Neural progenitor cell (in vitro differentiated cells): ENCODE measurements at regions not wholly inside any gene's neighbourhood (a gene's known extent, or its start where the extent isn't known, plus 50 kb on each side); places are given as distances from the start of the nearest gene placed in this dataset.

Experiments
- DNase-seq: peaks from one replicate; pipeline ENCODE4 v3.0.0-alpha.2; 2016; ENCODE audit warnings: low spot score
- H2AFZ ChIP-seq: fragments of 200-600 bp; sonication (generic); replicated peaks from 2 replicates; pipeline ENCODE4 v1.6.1; 2016; ENCODE audit warnings: antibody characterized with exemption
- H3F3A ChIP-seq: fragments of 200-600 bp; sonication (generic); 2 replicates; pipeline ENCODE4 v1.6.1; 2016; ENCODE audit warnings: antibody characterized with exemption, low read depth
- H3K27ac ChIP-seq: fragments of 200-600 bp; sonication (generic); 2 replicates; pipeline ENCODE4 v1.5.1; 2016; ENCODE audit warnings: mild to moderate bottlenecking
- H3K27me3 ChIP-seq: fragments of 200-600 bp; sonication (generic); 2 replicates; pipeline ENCODE4 v1.6.1; 2016; ENCODE audit warnings: mild to moderate bottlenecking, moderate library complexity
- H3K36me3 ChIP-seq: fragments of 200-600 bp; sonication (generic); 2 replicates; pipeline ENCODE4 v1.5.1; 2016
- H3K4me1 ChIP-seq: fragments of 200-600 bp; sonication (generic); 2 replicates; pipeline ENCODE4 v1.6.1; 2016; ENCODE audit warnings: mixed run types
- H3K4me2 ChIP-seq: fragments of 200-600 bp; sonication (generic); 2 replicates; pipeline ENCODE4 v1.6.1; 2016
- H3K4me3 ChIP-seq: fragments of 200-600 bp; sonication (generic); 2 replicates; pipeline ENCODE4 v1.5.1; 2016
- H3K79me2 ChIP-seq: fragments of 200-600 bp; sonication (generic); 2 replicates; pipeline ENCODE4 v1.6.1; 2016; ENCODE audit warnings: low read depth
- H3K9ac ChIP-seq: fragments of 200-600 bp; sonication (generic); 2 replicates; pipeline ENCODE4 v1.6.1; 2016
- H3K9me3 ChIP-seq: fragments of 200-600 bp; sonication (generic); 2 replicates; pipeline ENCODE4 v1.5.1; 2016; ENCODE audit warnings: low read depth
- H4K20me1 ChIP-seq: fragments of 200-600 bp; sonication (generic); 2 replicates; pipeline ENCODE4 v1.6.1; 2016; ENCODE audit warnings: low read depth
- H3K27ac Mint-ChIP-seq: 3 replicates; pipeline ENCODE4 v1.8.0; 2021; ENCODE audit warnings: mixed read lengths
- H3K27me3 Mint-ChIP-seq: 2 replicates; pipeline ENCODE4 v1.8.0; 2022; ENCODE audit warnings: low read depth, mild to moderate bottlenecking, inconsistent platforms, moderate library complexity, mixed read lengths; ENCODE audit not compliant: insufficient read depth
- H3K36me3 Mint-ChIP-seq: 3 replicates; pipeline ENCODE4 v1.8.0; 2021; ENCODE audit warnings: mixed read lengths
- H3K4me1 Mint-ChIP-seq: 3 replicates; pipeline ENCODE4 v1.8.0; 2021; ENCODE audit warnings: mixed read lengths
- H3K4me3 Mint-ChIP-seq: 3 replicates; pipeline ENCODE4 v1.8.0; 2021; ENCODE audit warnings: mild to moderate bottlenecking, moderate library complexity, mixed read lengths
- H3K9me3 Mint-ChIP-seq: 3 replicates; pipeline ENCODE4 v1.8.0; 2020; ENCODE audit warnings: mixed read lengths
- EZH2 ChIP-seq: fragments of 200-600 bp; sonication (generic); IDR thresholded peaks from 2 replicates; pipeline ENCODE4 v1.6.1; 2017; ENCODE audit warnings: antibody characterized with exemption, mild to moderate bottlenecking, moderate library complexity
- EZH2phosphoT487 ChIP-seq: fragments of 200-600 bp; sonication (generic); IDR thresholded peaks from 2 replicates; pipeline ENCODE4 v1.6.1; 2017; ENCODE audit warnings: antibody characterized with exemption
- TF ChIP-seq, protein P1 (sequence below): fragments of 200-600 bp; sonication (generic); IDR thresholded peaks from 2 replicates; pipeline ENCODE4 v1.5.1; 2017; ENCODE audit warnings: antibody characterized with exemption, mild to moderate bottlenecking

DNA sequence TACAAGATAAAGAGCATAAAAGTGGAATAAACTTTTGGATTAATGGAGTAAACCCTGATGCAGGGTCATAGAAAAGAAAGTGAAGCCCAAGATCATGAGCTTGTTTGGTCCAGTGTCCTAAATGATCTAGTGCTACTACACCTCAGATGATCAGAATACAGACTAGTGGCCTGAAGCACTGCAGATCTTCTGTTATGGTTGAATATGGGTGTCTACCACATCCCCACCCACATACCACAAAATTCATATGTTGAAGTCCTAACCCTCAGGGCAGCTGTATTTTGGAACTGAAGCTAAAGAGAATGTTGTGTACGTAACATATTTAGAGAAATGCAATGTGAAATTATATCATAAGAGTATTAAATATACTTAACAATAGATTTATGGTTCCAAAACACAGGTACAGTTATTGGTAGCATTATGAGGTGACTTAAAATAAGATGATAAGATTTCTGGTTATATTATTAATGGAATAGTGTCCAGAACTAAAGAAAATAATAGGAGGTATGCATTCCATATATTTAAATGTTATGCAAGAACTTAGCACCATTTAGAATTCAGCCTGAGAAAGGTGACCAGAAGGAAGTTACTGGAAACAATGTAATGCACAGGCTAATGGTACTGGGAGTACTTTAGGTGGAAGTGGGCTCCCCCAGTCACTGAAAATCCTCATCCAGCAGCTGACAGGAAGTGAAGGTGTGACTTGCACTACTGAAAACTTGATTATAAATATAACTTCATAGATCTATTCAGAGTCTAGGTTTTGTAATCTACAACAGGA lies 1155.1 kb downstream of the TAF11L14 start:
- no peaks in the 10 kb centered on the region for H3K9me3 ChIP-seq
- Mint-ChIP-seq H3K27ac (no peak overlapping the region), H3K4me3 (no peak overlapping the region), H3K36me3 (no peaks in the 10 kb centered on the region), H3K4me1 (no peaks in the 10 kb centered on the region), H3K9me3 (peaks cover 6% of the 10 kb centered on the region), H3K27me3 (peaks cover 2% of the 10 kb centered on the region)
- TF ChIP-seq EZH2phosphoT487 = no peak
- TF ChIP-seq, protein P1, sequence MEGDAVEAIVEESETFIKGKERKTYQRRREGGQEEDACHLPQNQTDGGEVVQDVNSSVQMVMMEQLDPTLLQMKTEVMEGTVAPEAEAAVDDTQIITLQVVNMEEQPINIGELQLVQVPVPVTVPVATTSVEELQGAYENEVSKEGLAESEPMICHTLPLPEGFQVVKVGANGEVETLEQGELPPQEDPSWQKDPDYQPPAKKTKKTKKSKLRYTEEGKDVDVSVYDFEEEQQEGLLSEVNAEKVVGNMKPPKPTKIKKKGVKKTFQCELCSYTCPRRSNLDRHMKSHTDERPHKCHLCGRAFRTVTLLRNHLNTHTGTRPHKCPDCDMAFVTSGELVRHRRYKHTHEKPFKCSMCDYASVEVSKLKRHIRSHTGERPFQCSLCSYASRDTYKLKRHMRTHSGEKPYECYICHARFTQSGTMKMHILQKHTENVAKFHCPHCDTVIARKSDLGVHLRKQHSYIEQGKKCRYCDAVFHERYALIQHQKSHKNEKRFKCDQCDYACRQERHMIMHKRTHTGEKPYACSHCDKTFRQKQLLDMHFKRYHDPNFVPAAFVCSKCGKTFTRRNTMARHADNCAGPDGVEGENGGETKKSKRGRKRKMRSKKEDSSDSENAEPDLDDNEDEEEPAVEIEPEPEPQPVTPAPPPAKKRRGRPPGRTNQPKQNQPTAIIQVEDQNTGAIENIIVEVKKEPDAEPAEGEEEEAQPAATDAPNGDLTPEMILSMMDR = no peak
- TF ChIP-seq EZH2 = no peak
- no peaks in the 10 kb centered on the region for H3K27me3 ChIP-seq
- no peak overlapping the region for H3K9ac ChIP-seq
- H3K79me2 ChIP-seq = no peaks in the 10 kb centered on the region
- no peak overlapping the region for H3K27ac ChIP-seq
- no peak overlapping the region for H3K4me2 ChIP-seq
- H4K20me1 ChIP-seq = no peaks in the 10 kb centered on the region
- no peaks in the 10 kb centered on the region for H3K4me1 ChIP-seq
- H3F3A ChIP-seq = no peaks in the 10 kb centered on the region
- no peak for DNase-seq
- H3K36me3 ChIP-seq = no peaks in the 10 kb centered on the region
- H3K4me3 ChIP-seq = no peak overlapping the region
- H2AFZ ChIP-seq = no peak overlapping the region

DNA sequence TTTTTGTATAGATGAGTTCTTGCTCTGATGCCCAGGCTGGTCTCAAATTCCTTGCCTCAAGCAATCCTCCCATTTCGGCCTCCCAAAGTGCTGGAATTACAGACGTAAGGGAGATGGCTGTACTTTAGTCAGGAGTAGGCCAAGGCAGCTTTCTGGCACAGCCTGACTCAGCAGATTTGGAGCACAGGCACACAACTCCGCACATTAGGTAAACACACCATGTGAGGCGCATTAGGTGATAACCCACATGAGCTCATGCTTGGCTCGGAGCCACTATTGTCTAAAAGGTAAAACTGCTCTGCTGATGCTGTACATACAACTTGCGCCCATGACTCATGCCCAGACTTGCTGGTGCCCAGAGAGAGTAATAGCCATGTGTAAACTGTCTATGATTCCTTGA lies 1157.9 kb downstream of the TAF11L14 start:
- Mint-ChIP-seq H3K27ac (no peak overlapping the region), H3K4me3 (no peak overlapping the region), H3K36me3 (no peaks in the 10 kb centered on the region), H3K27me3 (peaks cover 4% of the 10 kb centered on the region), H3K9me3 (peaks cover 6% of the 10 kb centered on the region), H3K4me1 (peaks cover 4% of the 10 kb centered on the region)
- no peak for DNase-seq
- Histone ChIP-seq H3K27me3 (no peaks in the 10 kb centered on the region), H3K9ac (no peak overlapping the region), H3K9me3 (no peaks in the 10 kb centered on the region), H3F3A (no peaks in the 10 kb centered on the region), H2AFZ (no peak overlapping the region), H3K4me1 (no peaks in the 10 kb centered on the region), H3K79me2 (no peaks in the 10 kb centered on the region), H4K20me1 (no peaks in the 10 kb centered on the region), H3K27ac (no peak overlapping the region), H3K4me3 (no peak overlapping the region), H3K36me3 (no peaks in the 10 kb centered on the region), H3K4me2 (no peak overlapping the region)
- TF ChIP-seq, protein P1 = no peak
- TF ChIP-seq EZH2 (no peak), EZH2phosphoT487 (no peak)

DNA sequence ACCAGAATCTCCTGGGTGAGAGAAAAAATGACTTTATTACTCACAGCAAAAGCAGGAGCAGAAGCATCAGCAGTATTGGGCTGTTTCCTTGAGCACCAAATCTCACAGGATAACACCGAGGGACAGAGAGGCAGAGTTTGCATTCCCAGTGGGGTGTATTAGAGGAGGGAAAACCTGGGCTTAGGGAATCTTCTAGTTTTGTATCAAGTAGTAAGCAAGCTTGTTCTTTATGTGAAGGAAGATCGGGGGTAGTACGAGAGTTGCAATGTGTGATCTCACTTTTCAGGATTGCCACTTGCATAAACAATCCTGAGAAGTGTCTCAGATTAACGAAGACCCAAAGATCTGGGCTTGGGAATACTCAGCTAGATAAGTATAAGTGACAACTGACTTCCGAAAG lies 1163.0 kb downstream of the TAF11L14 start:
- H3K27me3 Mint-ChIP-seq = peaks cover 2% of the 10 kb centered on the region
- Histone ChIP-seq H3F3A (no peaks in the 10 kb centered on the region), H4K20me1 (no peaks in the 10 kb centered on the region), H3K79me2 (no peaks in the 10 kb centered on the region), H3K27me3 (no peaks in the 10 kb centered on the region), H3K9ac (no peak overlapping the region), H3K27ac (no peak overlapping the region), H3K4me3 (no peak overlapping the region), H3K4me1 (no peaks in the 10 kb centered on the region), H3K36me3 (no peaks in the 10 kb centered on the region), H3K9me3 (no peaks in the 10 kb centered on the region), H3K4me2 (no peak overlapping the region), H2AFZ (peak overlapping the region; percentile 54)
- no peak for TF ChIP-seq EZH2phosphoT487
- H3K4me1 Mint-ChIP-seq = peaks cover 10% of the 10 kb centered on the region
- H3K4me3 Mint-ChIP-seq = no peak overlapping the region
- no peaks in the 10 kb centered on the region for H3K36me3 Mint-ChIP-seq
- H3K27ac Mint-ChIP-seq = peak overlapping the region; percentile 40
- no peak for DNase-seq
- peaks cover 6% of the 10 kb centered on the region for H3K9me3 Mint-ChIP-seq

DNA sequence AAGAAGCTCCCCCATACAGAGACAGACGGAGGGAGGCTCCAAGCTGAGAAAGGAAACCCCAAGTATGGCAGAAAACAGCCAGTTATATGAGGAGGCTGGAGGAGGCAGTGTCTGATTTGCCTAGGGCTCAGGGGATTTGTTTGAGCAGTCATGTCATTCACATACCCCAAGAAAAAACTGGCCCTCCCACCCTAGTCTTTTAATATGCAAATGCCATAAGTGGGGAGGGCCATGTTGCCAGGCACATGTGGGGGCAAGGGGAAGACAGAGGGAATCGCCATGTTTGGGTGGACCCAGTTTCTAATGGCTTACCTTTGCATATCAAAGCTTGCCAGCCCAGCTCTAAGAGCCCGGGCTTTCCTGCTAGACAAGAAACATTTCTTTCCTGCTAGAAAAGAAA lies 1163.8 kb downstream of the TAF11L14 start:
- no peaks in the 10 kb centered on the region for H3F3A ChIP-seq
- no peak overlapping the region for H3K4me3 ChIP-seq
- no peaks in the 10 kb centered on the region for H3K4me1 ChIP-seq
- H3K36me3 ChIP-seq = no peaks in the 10 kb centered on the region
- H3K79me2 ChIP-seq = no peaks in the 10 kb centered on the region
- no peak for TF ChIP-seq EZH2phosphoT487
- TF ChIP-seq EZH2 = no peak
- TF ChIP-seq, protein P1 = no peak
- peak overlapping the region; percentile 85 for H2AFZ ChIP-seq
- peaks cover 2% of the 10 kb centered on the region for H3K27me3 Mint-ChIP-seq
- H3K27ac Mint-ChIP-seq = no peak overlapping the region
- H3K27me3 ChIP-seq = no peaks in the 10 kb centered on the region
- no peak for DNase-seq
- H3K4me1 Mint-ChIP-seq = peaks cover 10% of the 10 kb centered on the region
- H3K4me2 ChIP-seq = no peak overlapping the region
- no peaks in the 10 kb centered on the region for H3K9me3 ChIP-seq
- no peak overlapping the region for H3K27ac ChIP-seq
- H3K9ac ChIP-seq = no peak overlapping the region
- no peaks in the 10 kb centered on the region for H4K20me1 ChIP-seq
- H3K9me3 Mint-ChIP-seq = peaks cover 3% of the 10 kb centered on the region
- H3K4me3 Mint-ChIP-seq = no peak overlapping the region
- no peaks in the 10 kb centered on the region for H3K36me3 Mint-ChIP-seq
